ENCODE measurements at regions not wholly inside any gene's neighbourhood (a gene's known extent, or its start where the extent isn't known, plus 50 kb on each side); places are given as distances from the start of the nearest gene placed in this dataset.

DNA sequence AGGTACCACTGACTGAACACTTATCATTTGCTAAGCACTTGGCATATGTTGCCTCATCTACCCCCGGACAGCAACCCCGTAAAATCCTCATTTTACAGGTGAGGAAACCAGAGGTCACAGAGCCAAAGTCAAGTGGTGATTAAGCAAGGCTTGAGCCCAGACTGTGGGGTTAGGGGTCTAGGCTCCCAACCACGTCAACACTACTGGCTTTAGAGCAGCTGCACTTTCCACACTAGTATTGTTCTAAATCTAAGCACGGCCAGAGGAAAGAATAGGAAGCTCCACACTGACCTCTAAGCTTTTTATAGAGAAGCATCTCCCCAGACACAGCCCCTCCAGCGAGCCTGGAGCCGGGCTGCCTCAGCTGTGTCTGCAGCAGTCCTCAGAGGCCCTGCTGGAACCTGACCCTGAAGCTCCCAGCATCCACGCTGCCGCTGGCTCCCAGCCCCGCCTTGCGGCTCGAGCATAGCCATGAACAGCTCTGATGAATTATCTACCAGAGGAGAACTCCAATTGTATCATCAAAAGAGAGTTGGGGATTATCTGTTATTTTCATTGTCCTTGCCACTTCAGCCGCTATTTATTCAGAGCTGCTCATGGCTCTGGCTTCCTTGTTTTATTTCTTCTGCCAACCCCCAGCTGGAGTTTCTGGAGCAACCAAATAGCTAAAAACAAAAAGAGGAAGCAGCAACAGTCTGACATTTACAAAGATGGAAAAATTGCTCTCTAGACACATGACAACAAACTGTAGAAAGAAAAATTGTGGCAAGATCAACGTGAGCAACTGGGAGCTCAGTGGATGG, 62.2 kb upstream of the RTN4 start:
- POLR2A ChIA-PET: interaction anchor here (1.0 kb wide), 1 partner anchor 63 kb away, joined by 4 read pairs; no protein-coding TSS in a partner anchor
- no peak for DNase-seq (ENCODE audit: low read depth)
- no peaks in the 10 kb centered on the region for H3K36me3 ChIP-seq (ENCODE audit: control insufficient read depth, insufficient read depth, low read length)
- CTCF ChIA-PET: interaction anchor here (1.7 to 2.6 kb wide), 4 partner anchors 8 to 213 kb away, joined by 7 to 14 read pairs (median 7); no protein-coding TSS in a partner anchor
- H3K4me3 ChIP-seq (ENCODE audit: low read depth, low read length): no peak overlapping the region
- TF ChIP-seq CTCF (IDR thresholded peaks at IDR 0.05; ENCODE audit: insufficient read depth, low read depth, low read length): 0 out of 2 replicates have a peak, but pooled peaks have one; percentile 19
- H3K27me3 ChIP-seq (ENCODE audit: control insufficient read depth, insufficient read depth, low read length): no peaks in the 10 kb centered on the region

- H3K36me3 ChIP-seq (ENCODE audit: control insufficient read depth, insufficient read depth, low read length): no peaks in the 10 kb centered on the region
- ChIA-PET POLR2A (no interaction called here), CTCF (interaction anchor here (1.7 to 2.6 kb wide), 3 partner anchors 9 to 212 kb away, joined by 7 to 14 read pairs (median 7); no protein-coding TSS in a partner anchor)
- H3K27me3 ChIP-seq (ENCODE audit: control insufficient read depth, insufficient read depth, low read length): no peaks in the 10 kb centered on the region
- no peak for TF ChIP-seq CTCF (IDR thresholded peaks at IDR 0.05; ENCODE audit: insufficient read depth, low read depth, low read length)
- DNase-seq (ENCODE audit: low read depth): peak; percentile 80
- H3K4me3 ChIP-seq (ENCODE audit: low read depth, low read length): no peak overlapping the region
Measured at GRCh38 chr2:55111570-55112228, 61.4 kb upstream of the RTN4 start.

DNA sequence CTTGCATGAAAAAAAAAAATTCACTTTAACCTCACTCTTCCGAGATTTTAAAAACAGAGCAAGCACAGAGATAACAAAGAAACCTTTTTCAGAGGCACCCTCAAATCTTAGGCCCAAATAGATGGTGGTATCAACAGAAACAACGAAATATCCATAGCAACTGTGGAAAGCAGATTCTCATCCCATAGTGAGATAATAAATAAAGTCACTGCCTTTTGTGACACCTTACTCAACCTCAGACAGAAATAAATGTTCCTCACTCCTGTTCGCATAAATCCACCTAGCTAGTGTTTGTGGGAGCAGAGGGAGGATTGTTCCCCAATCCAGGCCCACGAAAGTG, 60.9 kb upstream of the RTN4 start:
- H3K27me3 ChIP-seq (ENCODE audit: control insufficient read depth, insufficient read depth, low read length): no peaks in the 10 kb centered on the region
- TF ChIP-seq CTCF (IDR thresholded peaks at IDR 0.05; ENCODE audit: insufficient read depth, low read depth, low read length): no peak
- no peak overlapping the region for H3K4me3 ChIP-seq (ENCODE audit: low read depth, low read length)
- H3K36me3 ChIP-seq (ENCODE audit: control insufficient read depth, insufficient read depth, low read length): no peaks in the 10 kb centered on the region
- CTCF ChIA-PET: interaction anchor here (1.7 to 2.6 kb wide), 3 partner anchors 9 to 212 kb away, joined by 7 to 14 read pairs (median 7); no protein-coding TSS in a partner anchor
- POLR2A ChIA-PET: no interaction called here
- no peak for DNase-seq (ENCODE audit: low read depth)

- TF ChIP-seq CTCF (IDR thresholded peaks at IDR 0.05; ENCODE audit: insufficient read depth, low read depth, low read length): no peak
- ChIA-PET CTCF (interaction anchor here (1.2 to 3.5 kb wide), 6 partner anchors 9 to 61 kb away, joined by 3 to 13 read pairs (median 4); no protein-coding TSS in a partner anchor), POLR2A (no interaction called here)
- no peaks in the 10 kb centered on the region for H3K36me3 ChIP-seq (ENCODE audit: control insufficient read depth, insufficient read depth, low read length)
- no peak for DNase-seq (ENCODE audit: low read depth)
- no peak overlapping the region for H3K4me3 ChIP-seq (ENCODE audit: low read depth, low read length)
- no peaks in the 10 kb centered on the region for H3K27me3 ChIP-seq (ENCODE audit: control insufficient read depth, insufficient read depth, low read length)
Measured at GRCh38 chr2:55109219-55109891, 59.1 kb upstream of the RTN4 start.

Data from BJ (cell line).